Ectodermal cell (in vitro differentiated cells): ENCODE measurements at regions not wholly inside any gene's neighbourhood (a gene's known extent, or its start where the extent isn't known, plus 50 kb on each side); places are given as distances from the start of the nearest gene placed in this dataset.
"Not testable (repeated sequence)": the region's sequence is repeated elsewhere in the genome, so short reads cannot be mapped to it uniquely, and the experiment has no call there.

ENCODE experiments used
- H3K27ac ChIP-seq: 2 replicates; pipeline ENCODE4 v1.7.0; 2013; ENCODE audit warnings: mild to moderate bottlenecking, low read depth, low read length; ENCODE audit not compliant: insufficient read depth, poor library complexity, severe bottlenecking
- H3K27me3 ChIP-seq: 2 replicates; pipeline ENCODE4 v1.7.0; 2013; ENCODE audit warnings: mild to moderate bottlenecking, low read length; ENCODE audit not compliant: insufficient read depth, control insufficient read depth, poor library complexity, severe bottlenecking
- H3K36me3 ChIP-seq: one replicate; pipeline ENCODE4 v1.7.0; 2013; ENCODE audit warnings: low read length; ENCODE audit not compliant: control insufficient read depth, insufficient read depth
- H3K4me1 ChIP-seq: one replicate; pipeline ENCODE4 v1.7.0; 2013; ENCODE audit warnings: low read length; ENCODE audit not compliant: control insufficient read depth, insufficient read depth
- H3K4me3 ChIP-seq: 2 replicates; pipeline ENCODE4 v1.7.0; 2013; ENCODE audit warnings: low read depth, low read length, control low read depth; ENCODE audit not compliant: insufficient read depth
- H3K9me3 ChIP-seq: 2 replicates; pipeline ENCODE4 v1.7.0; 2013; ENCODE audit warnings: mild to moderate bottlenecking, low read length, moderate library complexity; ENCODE audit not compliant: control insufficient read depth
- WGBS, 2 experiments: methylation state at CpG; one replicate each; pipeline ENCODE4 v1.1.7; 2013; ENCODE audit warnings: missing lambda C conversion rate in 2 of 2; 5-methylcytosine and 5-hydroxymethylcytosine counted together

DNA sequence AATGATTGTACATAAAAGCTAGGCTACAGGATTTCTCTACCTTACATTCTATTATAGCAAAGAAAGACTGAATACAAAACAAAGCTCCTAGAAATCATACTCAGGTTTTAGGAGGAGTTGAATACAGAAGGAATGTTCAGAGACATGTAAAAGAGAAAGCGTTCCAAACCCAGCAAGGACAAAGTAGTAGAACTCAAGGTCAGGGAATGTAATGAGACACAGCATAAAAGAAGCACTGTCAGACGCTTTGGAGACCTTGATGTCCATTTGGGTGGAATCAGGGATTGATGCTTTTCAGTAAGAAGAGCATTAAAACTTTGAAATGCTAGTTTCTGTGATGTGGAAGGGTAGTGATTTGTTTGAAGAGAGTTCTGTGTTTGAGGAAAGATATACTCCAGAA lies 303.6 kb downstream of the PCDH7 start:
- Histone ChIP-seq H3K9me3 (no peaks in the 10 kb centered on the region), H3K4me3 (no peak overlapping the region), H3K27me3 (no peaks in the 10 kb centered on the region), H3K36me3 (no peaks in the 10 kb centered on the region), H3K4me1 (no peaks in the 10 kb centered on the region), H3K27ac (no peak overlapping the region)
- WGBS, 2 experiments: 91 to 93% methylated on average over 2 of the region's 2 CpGs

GRCh38 chr4:31024781-31025180 lies 304.6 kb downstream of the PCDH7 start:
- H3K27me3 ChIP-seq, H3K27ac ChIP-seq, H3K4me1 ChIP-seq, H3K9me3 ChIP-seq, H3K4me3 ChIP-seq, H3K36me3 ChIP-seq: not testable (repeated sequence)
- WGBS, 2 experiments: 88 to 96% methylated on average over 12 of the region's 12 CpGs

GRCh38 chr4:31026256-31026655 lies 306.1 kb downstream of the PCDH7 start:
- Histone ChIP-seq H3K36me3 (no peaks in the 10 kb centered on the region), H3K9me3 (no peaks in the 10 kb centered on the region), H3K4me3 (no peak overlapping the region), H3K27me3 (no peaks in the 10 kb centered on the region), H3K4me1 (no peaks in the 10 kb centered on the region), H3K27ac (no peak overlapping the region)
- WGBS, 2 experiments: 92 to 95% methylated on average over 5 of the region's 5 CpGs

DNA sequence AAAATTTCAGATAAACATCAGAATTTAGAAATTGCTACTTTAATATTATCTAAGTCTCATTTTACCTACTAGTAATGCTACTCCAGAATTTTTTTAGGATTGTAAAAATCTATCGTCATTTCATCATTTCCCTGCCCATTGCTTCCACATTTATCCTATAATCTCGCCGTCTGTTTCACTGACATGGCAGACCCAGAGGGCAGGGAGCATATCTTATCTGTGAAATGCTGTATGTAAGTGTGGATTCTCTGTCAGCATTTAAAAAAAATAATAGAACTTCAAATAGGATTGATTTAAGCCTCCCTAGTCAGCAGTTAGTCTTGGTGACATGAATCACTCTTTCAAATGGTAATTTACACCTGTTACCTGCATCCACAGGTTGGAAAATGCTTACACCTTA lies 314.4 kb downstream of the PCDH7 start:
- no peaks in the 10 kb centered on the region for H3K9me3 ChIP-seq
- WGBS, 2 experiments: 97 to 100% methylated on average over 3 of the region's 3 CpGs
- no peak overlapping the region for H3K4me3 ChIP-seq
- H3K27me3 ChIP-seq: no peaks in the 10 kb centered on the region
- H3K27ac ChIP-seq: no peak overlapping the region
- no peaks in the 10 kb centered on the region for H3K4me1 ChIP-seq
- no peaks in the 10 kb centered on the region for H3K36me3 ChIP-seq

DNA sequence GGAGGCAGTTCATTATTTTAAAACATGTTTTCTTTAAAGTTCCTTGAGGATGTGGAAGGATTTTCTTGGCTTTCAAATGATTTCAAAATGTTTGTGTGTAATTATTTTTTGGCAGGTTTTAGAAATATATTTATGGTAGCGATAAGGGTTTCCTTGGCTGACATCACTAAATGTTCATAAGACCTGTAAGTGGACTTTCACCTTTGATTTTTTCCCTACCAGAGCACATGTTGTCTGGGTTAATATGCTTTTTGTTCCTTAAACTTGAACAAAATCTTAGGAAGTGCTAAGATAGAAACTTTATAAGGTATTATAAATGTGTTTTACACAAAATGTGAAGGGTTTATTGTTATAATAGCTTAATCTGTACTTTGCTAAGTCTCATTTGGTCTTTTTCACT lies 315.6 kb downstream of the PCDH7 start:
- Histone ChIP-seq H3K4me3 (no peak overlapping the region), H3K9me3 (no peaks in the 10 kb centered on the region), H3K27ac (no peak overlapping the region), H3K4me1 (peaks cover 1% of the 10 kb centered on the region), H3K36me3 (no peaks in the 10 kb centered on the region), H3K27me3 (no peaks in the 10 kb centered on the region)
- WGBS, 2 experiments: 94 to 100% methylated on average over 1 of the region's 1 CpG

DNA sequence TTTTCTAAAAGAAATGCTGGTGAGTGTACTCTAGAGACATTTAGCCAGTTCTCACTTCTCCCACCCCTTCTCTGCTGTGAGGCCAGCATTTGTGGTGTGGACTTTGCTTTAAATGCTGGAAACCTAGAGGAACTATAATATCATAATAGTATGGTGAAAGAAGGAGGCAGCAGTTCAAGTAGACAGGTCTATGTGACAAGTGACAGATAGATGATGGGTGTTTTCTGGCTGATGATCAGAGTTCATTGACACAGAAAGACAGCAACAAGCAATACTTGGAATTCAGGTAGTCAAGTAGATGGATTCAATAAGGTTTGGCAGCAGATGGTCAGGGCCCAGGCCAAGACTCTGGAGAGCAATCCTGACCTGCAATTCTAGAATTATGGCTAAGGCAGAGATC lies 317.5 kb downstream of the PCDH7 start:
- Histone ChIP-seq H3K4me3 (no peak overlapping the region), H3K9me3 (no peaks in the 10 kb centered on the region), H3K4me1 (peaks cover 10% of the 10 kb centered on the region), H3K36me3 (no peaks in the 10 kb centered on the region), H3K27me3 (no peaks in the 10 kb centered on the region), H3K27ac (no peak overlapping the region)

- Histone ChIP-seq H3K4me1 (peaks cover 10% of the 10 kb centered on the region), H3K4me3 (no peak overlapping the region), H3K9me3 (no peaks in the 10 kb centered on the region), H3K36me3 (no peaks in the 10 kb centered on the region), H3K27me3 (no peaks in the 10 kb centered on the region), H3K27ac (no peak overlapping the region)
- WGBS, 2 experiments: 86 to 88% methylated on average over 2 to 3 of the region's 3 CpGs
Observed at GRCh38 chr4:31039382-31039781, 319.2 kb downstream of the PCDH7 start.

DNA sequence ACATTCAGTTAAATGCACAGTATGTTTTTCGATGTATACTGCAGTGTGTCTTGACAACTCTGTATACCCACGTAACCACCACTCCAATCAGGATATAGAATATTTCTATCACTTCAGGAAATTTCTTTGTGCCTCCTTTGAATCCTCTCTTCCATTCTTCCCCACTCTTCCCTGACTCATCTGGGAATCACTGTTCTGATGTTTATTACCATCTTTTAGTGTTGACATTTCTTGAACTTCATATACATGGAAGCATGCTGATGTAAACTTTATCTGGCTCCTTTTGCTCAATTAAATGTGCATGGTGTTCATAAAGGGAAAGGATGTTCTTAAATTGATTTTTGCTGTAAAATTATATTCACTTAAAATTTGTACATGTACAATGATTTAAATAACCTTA lies 319.9 kb downstream of the PCDH7 start:
- Histone ChIP-seq H3K9me3 (no peaks in the 10 kb centered on the region), H3K27ac (no peak overlapping the region), H3K27me3 (no peaks in the 10 kb centered on the region), H3K4me3 (no peak overlapping the region), H3K36me3 (no peaks in the 10 kb centered on the region), H3K4me1 (peaks cover 10% of the 10 kb centered on the region)
- WGBS, 2 experiments: 69 to 79% methylated on average over 2 of the region's 2 CpGs

GRCh38 chr4:31041385-31041784 lies 321.2 kb downstream of the PCDH7 start:
- Histone ChIP-seq H3K27me3 (no peaks in the 10 kb centered on the region), H3K27ac (no peak overlapping the region), H3K4me3 (no peak overlapping the region), H3K36me3 (no peaks in the 10 kb centered on the region), H3K4me1 (peaks cover 10% of the 10 kb centered on the region), H3K9me3 (no peaks in the 10 kb centered on the region)
- 11 to 23% methylated on average over 2 to 3 of the region's 3 CpGs for WGBS, 2 experiments

GRCh38 chr4:31041853-31042252 lies 321.7 kb downstream of the PCDH7 start:
- H3K27ac ChIP-seq: no peak overlapping the region
- H3K9me3 ChIP-seq: no peaks in the 10 kb centered on the region
- no peaks in the 10 kb centered on the region for H3K27me3 ChIP-seq
- 75 to 79% methylated on average over 2 of the region's 2 CpGs for WGBS, 2 experiments
- no peak overlapping the region for H3K4me3 ChIP-seq
- H3K36me3 ChIP-seq: no peaks in the 10 kb centered on the region
- peaks cover 10% of the 10 kb centered on the region for H3K4me1 ChIP-seq

DNA sequence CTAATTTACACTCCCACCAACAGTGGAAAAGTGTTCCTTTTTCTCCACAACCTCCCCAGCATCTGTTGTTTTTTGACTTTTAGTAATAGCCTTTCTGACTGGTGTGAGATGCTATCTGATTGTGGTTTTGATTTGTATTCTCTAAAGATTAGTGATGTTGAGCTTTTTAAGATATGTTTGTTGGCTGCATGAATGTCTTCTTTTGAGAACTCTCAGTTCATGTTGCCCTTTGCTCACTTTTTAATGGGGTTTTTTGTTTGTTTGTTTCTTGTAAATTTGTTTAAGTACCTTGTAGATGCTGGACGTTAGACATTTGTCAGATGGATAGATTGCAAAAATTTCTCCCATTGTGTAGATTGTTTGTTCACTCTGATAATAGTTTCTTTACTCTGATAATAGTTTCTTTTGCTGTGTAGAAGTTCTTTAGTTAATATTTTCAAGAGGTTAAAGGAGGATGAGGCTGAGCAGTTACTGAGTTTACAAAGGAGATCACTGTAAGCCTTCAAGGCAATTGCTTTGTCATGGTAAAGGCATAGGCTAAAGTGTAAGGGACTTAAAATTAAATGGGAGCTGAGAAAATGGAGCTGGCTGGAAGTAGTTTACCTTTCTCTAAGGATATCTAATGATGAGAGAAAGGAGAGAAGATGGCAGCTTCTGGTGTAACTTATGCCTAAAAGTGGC lies 323.4 kb downstream of the PCDH7 start:
- peaks cover 10% of the 10 kb centered on the region for H3K4me1 ChIP-seq
- no peak overlapping the region for H3K27ac ChIP-seq
- H3K36me3 ChIP-seq: no peaks in the 10 kb centered on the region
- no peaks in the 10 kb centered on the region for H3K27me3 ChIP-seq
- H3K9me3 ChIP-seq: no peaks in the 10 kb centered on the region
- 30 to 33% methylated on average over 1 of the region's 1 CpG for WGBS, 2 experiments
- H3K4me3 ChIP-seq: no peak overlapping the region
